Cardiac fibroblast (primary cell): ENCODE measurements at regions not wholly inside any gene's neighbourhood (a gene's known extent, or its start where the extent isn't known, plus 50 kb on each side); places are given as distances from the start of the nearest gene placed in this dataset.
"Not testable (repeated sequence)": the region's sequence is repeated elsewhere in the genome, so short reads cannot be mapped to it uniquely, and the experiment has no call there.

Experiments
- DNase-seq, 2 donors: peaks; one replicate each; pipeline versions ENCODE4 v3.0.0 to v3.0.0-alpha.2; 2010; ENCODE audit warnings: low read depth in 2 of 2
- H3K4me3 ChIP-seq, 2 donors: replicated peaks in 1 of 2; 1 replicate in 1 of 2; 2 replicates in 1 of 2; pipeline ENCODE4 v1.5.1; 2011; ENCODE audit warnings: low read depth in 2 of 2, low read length in 2 of 2, mild to moderate bottlenecking in 2 of 2, moderate library complexity in 1 of 2
- CTCF ChIP-seq: IDR thresholded peaks from one replicate; pipeline ENCODE4 v1.5.1; 2011; ENCODE audit warnings: low read depth, mild to moderate bottlenecking, low read length, inconsistent platforms

GRCh38 chr1:165114022-165114888 is 242.3 kb downstream of the LMX1A start:
- DNase-seq: peak; percentile 51 to 67
- no peak overlapping the region for H3K4me3 ChIP-seq
- peak; percentile 76 for TF ChIP-seq CTCF

GRCh38 chr1:165112260-165112659 is 244.3 kb downstream of the LMX1A start:
- DNase-seq: no peak
- no peak for TF ChIP-seq CTCF
- H3K4me3 ChIP-seq: no peak overlapping the region

GRCh38 chr1:165109013-165109412 is 247.5 kb downstream of the LMX1A start:
- H3K4me3 ChIP-seq: no peak overlapping the region
- no peak for TF ChIP-seq CTCF
- DNase-seq: no peak

- H3K4me3 ChIP-seq, DNase-seq: not testable (repeated sequence)
Measured at GRCh38 chr1:165092542-165093162, 263.9 kb downstream of the LMX1A start.

DNA sequence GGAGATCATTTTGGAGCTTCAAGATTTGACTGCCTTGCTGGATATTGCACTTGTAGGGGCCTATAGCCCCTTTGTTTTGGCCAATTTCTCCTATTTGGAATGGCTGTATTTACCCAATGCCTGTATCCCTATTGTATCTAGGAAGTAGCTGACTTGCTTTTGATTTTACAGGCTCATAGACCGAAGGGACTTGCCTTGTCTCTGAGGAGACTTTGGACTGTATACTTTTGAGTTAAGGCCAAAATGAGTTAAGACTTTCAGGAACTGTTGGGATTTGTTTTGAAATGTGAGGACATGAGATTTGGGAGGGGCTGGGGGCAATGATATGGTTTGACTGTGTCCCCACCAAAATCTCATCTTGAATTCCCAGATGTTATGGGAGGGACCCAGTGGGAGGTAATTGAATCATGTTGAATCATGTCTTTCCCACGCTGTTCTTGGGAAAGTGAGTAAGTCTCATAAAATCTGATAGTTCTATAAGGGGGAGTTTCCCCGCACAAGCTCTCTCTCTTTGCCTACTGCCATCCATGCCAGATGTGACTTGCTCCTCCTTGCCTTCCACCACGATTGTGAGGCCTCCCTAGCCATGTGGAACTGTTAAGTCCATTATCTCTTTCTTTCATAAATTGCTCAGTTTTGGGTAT is 276.1 kb downstream of the LMX1A start:
- H3K4me3 ChIP-seq: no peak overlapping the region
- no peak for TF ChIP-seq CTCF
- peak in 1 of 2 donors; percentile 8 for DNase-seq

GRCh38 chr1:165078391-165078790 is 278.1 kb downstream of the LMX1A start:
- no peak for TF ChIP-seq CTCF
- no peak for DNase-seq
- H3K4me3 ChIP-seq: no peak overlapping the region

DNA sequence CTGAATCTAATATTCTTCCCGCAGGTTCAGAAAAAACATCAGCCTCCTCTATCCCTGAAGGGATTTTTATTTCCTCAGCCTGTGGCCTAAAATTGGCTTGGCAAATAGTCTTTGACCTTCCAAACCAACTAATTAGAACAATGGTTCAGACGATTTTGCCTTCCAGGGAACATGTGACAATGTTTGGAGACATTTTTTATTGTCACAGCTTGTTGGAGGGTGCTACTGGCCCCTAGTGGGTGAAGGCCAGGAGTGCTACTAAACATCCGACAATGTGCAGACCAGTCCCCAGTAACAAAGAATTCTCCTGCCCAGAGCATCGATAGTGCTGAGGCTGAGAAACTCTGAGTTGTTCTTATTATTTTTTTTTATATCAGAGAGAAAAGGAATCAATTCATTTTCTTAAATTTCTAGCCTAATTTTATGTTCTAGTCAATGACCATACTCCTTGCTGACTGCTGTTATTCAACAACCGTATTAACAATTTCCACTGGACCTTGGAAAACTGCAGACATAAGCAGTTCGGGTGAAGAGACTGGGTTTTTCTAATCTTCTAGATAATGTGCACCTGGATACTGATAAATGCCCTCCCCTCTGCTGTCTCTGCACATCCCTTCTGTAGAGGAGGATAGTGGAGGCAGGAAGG is 280.7 kb downstream of the LMX1A start:
- no peak overlapping the region for H3K4me3 ChIP-seq
- peak; percentile 59 for TF ChIP-seq CTCF
- DNase-seq: peak; percentile 39
